PC-3 (cell line): ENCODE measurements at regions not wholly inside any gene's neighbourhood (a gene's known extent, or its start where the extent isn't known, plus 50 kb on each side); places are given as distances from the start of the nearest gene placed in this dataset.

Experiments
- ATAC-seq: fragments of 200-7000 bp; cut with Tn5 transposase; 2 replicates; pipeline ENCODE4 v1.9.1; 2020; ENCODE audit warnings: mild to moderate bottlenecking, moderate library complexity
- BruUV-seq: library from RNA; stranded (reverse); fragments of 400-500 nt; replicated peaks from 2 replicates; lab custom pipeline; 2021; lab: Mats Ljungman, UMichigan
- CTCF ChIA-PET: fragments of 300-600 bp; sonication (Branson Sonifier 250); formaldehyde crosslinking; loops from one replicate; lab custom pipeline; 2022; ENCODE audit warnings: antibody characterized with exemption; lab: Charles Lee
- POLR2A ChIA-PET: fragments of 300-600 bp; sonication (Branson Sonifier 250); formaldehyde crosslinking; loops from one replicate; lab custom pipeline; 2022; ENCODE audit warnings: antibody characterized with exemption; ENCODE audit not compliant: unreplicated experiment; lab: Charles Lee
- DNase-seq: peaks from one replicate; pipeline ENCODE4 v3.0.0-alpha.2; 2015
- H2AFZ ChIP-seq: fragments of 300-600 bp; sonication (generic); 2 replicates; pipeline ENCODE4 v1.6.0; 2016; ENCODE audit warnings: antibody characterized with exemption, low read length
- H3F3A ChIP-seq: fragments of 300-600 bp; sonication (generic); one replicate; pipeline ENCODE4 v1.6.0; 2017; ENCODE audit warnings: antibody characterized with exemption, low read length, control low read depth, mild to moderate bottlenecking; ENCODE audit not compliant: unreplicated experiment
- H3K27ac ChIP-seq: fragments of 300-600 bp; sonication (generic); 2 replicates; pipeline ENCODE4 v1.5.1; 2016; ENCODE audit warnings: mild to moderate bottlenecking, low read length
- H3K27me3 ChIP-seq: fragments of 300-600 bp; sonication (generic); 2 replicates; pipeline ENCODE4 v1.6.1; 2016; ENCODE audit warnings: low read length, mixed read lengths
- H3K36me3 ChIP-seq: fragments of 300-600 bp; sonication (generic); 2 replicates; pipeline ENCODE4 v1.6.1; 2016; ENCODE audit warnings: low read depth, mixed run types, low read length, mixed read lengths
- H3K4me1 ChIP-seq: fragments of 300-600 bp; sonication (generic); 2 replicates; pipeline ENCODE4 v1.5.1; 2016; ENCODE audit warnings: low read length; ENCODE audit not compliant: insufficient read depth
- H3K4me2 ChIP-seq: fragments of 300-600 bp; sonication (generic); 2 replicates; pipeline ENCODE4 v1.6.0; 2016; ENCODE audit warnings: low read length
- H3K4me3 ChIP-seq: fragments of 300-600 bp; sonication (generic); 2 replicates; pipeline ENCODE4 v1.5.1; 2016; ENCODE audit warnings: mild to moderate bottlenecking, low read length, mixed read lengths
- H3K79me2 ChIP-seq: fragments of 300-600 bp; sonication (generic); 2 replicates; pipeline ENCODE4 v1.6.1; 2017; ENCODE audit warnings: low read length, mixed read lengths
- H3K9ac ChIP-seq: fragments of 300-600 bp; sonication (generic); 2 replicates; pipeline ENCODE4 v1.6.0; 2016; ENCODE audit warnings: mild to moderate bottlenecking, low read length
- H3K9me2 ChIP-seq: fragments of 300-600 bp; sonication (generic); replicated peaks from 2 replicates; pipeline ENCODE4 v1.6.1; 2016; ENCODE audit warnings: mixed run types, low read length, mixed read lengths
- H3K9me3 ChIP-seq: fragments of 300-600 bp; sonication (generic); 2 replicates; pipeline ENCODE4 v1.6.1; 2016; ENCODE audit warnings: low read length, mixed read lengths
- H4K20me1 ChIP-seq: fragments of 300-600 bp; sonication (generic); 2 replicates; pipeline ENCODE4 v1.6.1; 2016; ENCODE audit warnings: low read length, mixed read lengths
- EZH2 ChIP-seq: fragments of 300-600 bp; sonication (generic); IDR thresholded peaks from one replicate; pipeline ENCODE4 v1.6.1; 2017; ENCODE audit warnings: antibody characterized with exemption, mild to moderate bottlenecking, low read length; ENCODE audit not compliant: unreplicated experiment
- EZH2phosphoT487 ChIP-seq: fragments of 300-600 bp; sonication (generic); IDR thresholded peaks from 2 replicates; pipeline ENCODE4 v1.6.1; 2018; ENCODE audit warnings: mild to moderate bottlenecking, antibody characterized with exemption, low read length, borderline replicate concordance
- intact Hi-C: fragments of 100-400 bp; cut with micrococcal nuclease; formaldehyde crosslinking; loops from 2 replicates; pipeline ENCODE4 v1.9.0; 2023
- TF ChIP-seq, protein P1 (sequence below): fragments of 300-600 bp; sonication (generic); conservative IDR thresholded peaks from 2 replicates; pipeline ENCODE4 v1.5.1; 2017; ENCODE audit warnings: antibody characterized with exemption, low read depth, mild to moderate bottlenecking, low read length

DNA sequence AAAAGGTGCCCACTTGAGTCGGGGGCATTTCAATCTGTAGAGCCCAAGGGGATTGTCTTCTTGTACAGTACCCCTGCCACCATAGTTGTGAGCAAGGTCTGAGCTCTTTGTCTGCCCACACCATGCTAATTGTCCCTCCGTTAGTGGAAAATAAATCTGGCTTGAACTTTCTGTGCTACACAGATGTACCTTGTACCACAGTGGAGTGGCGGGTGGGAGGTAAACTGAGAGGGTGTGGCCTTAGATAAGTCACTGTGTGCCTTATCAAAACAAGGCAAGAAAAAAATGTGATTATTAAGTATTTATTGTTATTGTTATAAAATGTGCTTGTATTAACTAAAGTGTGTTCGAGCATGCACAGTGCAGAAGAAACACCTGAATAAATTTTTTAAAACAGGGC, 242.9 kb upstream of the C2CD4B start:
- no peak overlapping the region for H3K4me2 ChIP-seq
- H3K79me2 ChIP-seq: no peaks in the 10 kb centered on the region
- no peak for TF ChIP-seq EZH2
- TF ChIP-seq, protein P1, sequence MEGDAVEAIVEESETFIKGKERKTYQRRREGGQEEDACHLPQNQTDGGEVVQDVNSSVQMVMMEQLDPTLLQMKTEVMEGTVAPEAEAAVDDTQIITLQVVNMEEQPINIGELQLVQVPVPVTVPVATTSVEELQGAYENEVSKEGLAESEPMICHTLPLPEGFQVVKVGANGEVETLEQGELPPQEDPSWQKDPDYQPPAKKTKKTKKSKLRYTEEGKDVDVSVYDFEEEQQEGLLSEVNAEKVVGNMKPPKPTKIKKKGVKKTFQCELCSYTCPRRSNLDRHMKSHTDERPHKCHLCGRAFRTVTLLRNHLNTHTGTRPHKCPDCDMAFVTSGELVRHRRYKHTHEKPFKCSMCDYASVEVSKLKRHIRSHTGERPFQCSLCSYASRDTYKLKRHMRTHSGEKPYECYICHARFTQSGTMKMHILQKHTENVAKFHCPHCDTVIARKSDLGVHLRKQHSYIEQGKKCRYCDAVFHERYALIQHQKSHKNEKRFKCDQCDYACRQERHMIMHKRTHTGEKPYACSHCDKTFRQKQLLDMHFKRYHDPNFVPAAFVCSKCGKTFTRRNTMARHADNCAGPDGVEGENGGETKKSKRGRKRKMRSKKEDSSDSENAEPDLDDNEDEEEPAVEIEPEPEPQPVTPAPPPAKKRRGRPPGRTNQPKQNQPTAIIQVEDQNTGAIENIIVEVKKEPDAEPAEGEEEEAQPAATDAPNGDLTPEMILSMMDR: no peak
- DNase-seq (no peak), ATAC-seq (no peak)
- no peaks in the 10 kb centered on the region for H4K20me1 ChIP-seq
- H3K9ac ChIP-seq: no peak overlapping the region
- no peak overlapping the region for H3K27ac ChIP-seq
- ChIA-PET CTCF (no interaction called here), POLR2A (no interaction called here)
- no TSS peak for BruUV-seq
- H3F3A ChIP-seq: no peaks in the 10 kb centered on the region
- no peak overlapping the region for H2AFZ ChIP-seq
- H3K4me3 ChIP-seq: no peak overlapping the region
- H3K9me2 ChIP-seq: no peaks in the 10 kb centered on the region
- no peaks in the 10 kb centered on the region for H3K9me3 ChIP-seq
- H3K27me3 ChIP-seq: no peaks in the 10 kb centered on the region
- intact Hi-C loops: no loop called here
- H3K4me1 ChIP-seq: peaks cover 11% of the 10 kb centered on the region
- H3K36me3 ChIP-seq: no peaks in the 10 kb centered on the region

GRCh38 chr15:62409466-62409865, 244.4 kb upstream of the C2CD4B start:
- POLR2A ChIA-PET: no interaction called here
- intact Hi-C loops: no loop called here

GRCh38 chr15:62412686-62413085, 247.6 kb upstream of the C2CD4B start:
- Histone ChIP-seq H2AFZ (no peak overlapping the region), H3K4me3 (no peak overlapping the region), H3K27ac (no peak overlapping the region), H4K20me1 (no peaks in the 10 kb centered on the region), H3K9me3 (no peaks in the 10 kb centered on the region), H3K4me2 (no peak overlapping the region), H3K79me2 (no peaks in the 10 kb centered on the region), H3K9me2 (no peaks in the 10 kb centered on the region), H3K4me1 (no peaks in the 10 kb centered on the region), H3K27me3 (no peaks in the 10 kb centered on the region), H3F3A (no peaks in the 10 kb centered on the region), H3K9ac (no peak overlapping the region), H3K36me3 (no peaks in the 10 kb centered on the region)
- CTCF ChIA-PET: no interaction called here
- intact Hi-C loops: no loop called here
- POLR2A ChIA-PET: no interaction called here
- BruUV-seq: no TSS peak
- ATAC-seq (no peak), DNase-seq (no peak)
- TF ChIP-seq EZH2phosphoT487 (no peak), EZH2 (no peak)
- TF ChIP-seq, protein P1: no peak

More at GRCh38 chr15:62409466-62409865, 244.4 kb upstream of the C2CD4B start:
- Histone ChIP-seq H3K27ac (no peak overlapping the region), H4K20me1 (no peaks in the 10 kb centered on the region), H3K4me3 (no peak overlapping the region), H3K9me3 (no peaks in the 10 kb centered on the region), H3K36me3 (no peaks in the 10 kb centered on the region), H3K9me2 (no peaks in the 10 kb centered on the region), H2AFZ (no peak overlapping the region), H3K27me3 (no peaks in the 10 kb centered on the region), H3K9ac (no peak overlapping the region), H3F3A (no peaks in the 10 kb centered on the region), H3K4me1 (peaks cover 10% of the 10 kb centered on the region), H3K4me2 (no peak overlapping the region), H3K79me2 (no peaks in the 10 kb centered on the region)
- no peak for DNase-seq
- no peak for ATAC-seq
- CTCF ChIA-PET: no interaction called here
- TF ChIP-seq EZH2phosphoT487 (no peak), EZH2 (no peak)
- TF ChIP-seq, protein P1: no peak
- BruUV-seq: no TSS peak
